ENCODE measurements at regions not wholly inside any gene's neighbourhood (a gene's known extent, or its start where the extent isn't known, plus 50 kb on each side); places are given as distances from the start of the nearest gene placed in this dataset.

DNA sequence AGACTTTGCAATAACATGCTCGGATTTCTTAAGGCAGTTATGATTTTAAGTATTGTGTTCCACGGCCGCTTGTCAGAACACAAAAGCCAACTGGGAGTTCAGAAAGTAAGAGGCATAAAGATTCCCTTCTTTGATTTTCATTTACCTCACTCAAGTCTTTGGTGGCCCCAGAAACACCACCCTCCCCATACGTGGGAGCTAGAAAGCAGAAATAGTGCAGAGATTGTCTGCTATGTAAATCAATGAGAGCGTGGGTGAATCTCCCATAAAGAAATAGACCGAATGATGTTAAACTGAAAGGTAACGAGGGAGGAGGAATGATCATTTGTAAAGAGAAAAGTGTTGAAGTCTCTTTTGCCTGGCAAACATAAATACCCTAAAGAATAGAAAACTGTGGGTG, 322.1 kb upstream of the ETAA1 start:
- H3K4me3 ChIP-seq (ENCODE audit: low read length) = no peak overlapping the region
- H3K27me3 Mint-ChIP-seq (ENCODE audit: low read depth in 2 of 2) = no peaks in the 10 kb centered on the region
- H3K9me3 ChIP-seq (ENCODE audit: control insufficient read depth, insufficient read depth, low read length) = no peaks in the 10 kb centered on the region
- no peaks in the 10 kb centered on the region for H3K36me3 Mint-ChIP-seq
- no peaks in the 10 kb centered on the region for H3K27me3 ChIP-seq (ENCODE audit: control insufficient read depth, insufficient read depth, low read length)
- H3K4me1 ChIP-seq (ENCODE audit: control insufficient read depth, insufficient read depth, low read length) = no peaks in the 10 kb centered on the region
- 85% methylated on average over 6 of the region's 7 CpGs for WGBS (ENCODE audit: insufficient coverage)
- no peaks in the 10 kb centered on the region for H3K36me3 ChIP-seq (ENCODE audit: control insufficient read depth, insufficient read depth, low read length)
- H3K4me1 Mint-ChIP-seq = no peaks in the 10 kb centered on the region
- intact Hi-C loops (cut with micrococcal nuclease) = no loop called here
- TF ChIP-seq, protein P1, sequence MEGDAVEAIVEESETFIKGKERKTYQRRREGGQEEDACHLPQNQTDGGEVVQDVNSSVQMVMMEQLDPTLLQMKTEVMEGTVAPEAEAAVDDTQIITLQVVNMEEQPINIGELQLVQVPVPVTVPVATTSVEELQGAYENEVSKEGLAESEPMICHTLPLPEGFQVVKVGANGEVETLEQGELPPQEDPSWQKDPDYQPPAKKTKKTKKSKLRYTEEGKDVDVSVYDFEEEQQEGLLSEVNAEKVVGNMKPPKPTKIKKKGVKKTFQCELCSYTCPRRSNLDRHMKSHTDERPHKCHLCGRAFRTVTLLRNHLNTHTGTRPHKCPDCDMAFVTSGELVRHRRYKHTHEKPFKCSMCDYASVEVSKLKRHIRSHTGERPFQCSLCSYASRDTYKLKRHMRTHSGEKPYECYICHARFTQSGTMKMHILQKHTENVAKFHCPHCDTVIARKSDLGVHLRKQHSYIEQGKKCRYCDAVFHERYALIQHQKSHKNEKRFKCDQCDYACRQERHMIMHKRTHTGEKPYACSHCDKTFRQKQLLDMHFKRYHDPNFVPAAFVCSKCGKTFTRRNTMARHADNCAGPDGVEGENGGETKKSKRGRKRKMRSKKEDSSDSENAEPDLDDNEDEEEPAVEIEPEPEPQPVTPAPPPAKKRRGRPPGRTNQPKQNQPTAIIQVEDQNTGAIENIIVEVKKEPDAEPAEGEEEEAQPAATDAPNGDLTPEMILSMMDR (IDR thresholded peaks at IDR 0.05) = no peak
- DNase-seq = no peak
- H3K4me3 Mint-ChIP-seq = no peak overlapping the region
- H3K27ac Mint-ChIP-seq = no peak overlapping the region
- ATAC-seq = no peak
- H3K9me3 Mint-ChIP-seq = peaks cover 0 to 13% of the 10 kb centered on the region in 2 donors
- H3K27ac ChIP-seq (ENCODE audit: low read length) = no peak overlapping the region

DNA sequence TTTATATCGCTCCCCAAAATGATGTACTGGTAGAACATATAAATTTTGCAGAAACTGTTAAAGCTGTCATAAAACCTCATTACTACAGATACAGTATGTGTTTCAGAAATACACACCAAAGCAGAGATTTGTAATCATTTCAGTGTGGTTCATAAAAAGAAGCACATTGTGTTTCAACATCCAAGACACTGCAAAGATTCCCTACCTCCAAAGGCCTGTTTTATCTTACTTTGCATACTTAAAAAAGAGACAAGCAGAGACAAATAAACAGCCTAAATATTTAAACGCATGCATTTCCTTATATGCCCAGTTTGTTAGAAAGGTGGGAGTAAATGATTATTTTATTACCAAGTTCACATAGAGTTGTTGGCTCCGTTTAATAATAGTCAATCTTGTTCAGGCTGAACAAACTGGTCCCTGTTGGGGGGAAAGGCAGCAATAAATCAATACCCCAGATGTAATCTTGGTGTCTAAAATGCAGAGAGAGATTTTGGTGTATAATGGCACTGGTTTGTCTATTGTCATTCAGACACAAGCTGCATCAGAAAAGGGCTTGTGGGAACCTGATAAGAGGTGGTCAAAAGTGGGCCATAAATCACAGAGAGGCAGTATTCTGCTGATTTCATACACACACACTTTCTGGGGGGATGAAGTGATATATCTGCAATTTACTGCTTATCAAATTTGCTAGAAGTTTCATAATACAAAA, 321.4 kb upstream of the ETAA1 start:
- DNase-seq = no peak
- Mint-ChIP-seq H3K9me3 (peaks cover 0 to 12% of the 10 kb centered on the region in 2 donors), H3K4me3 (no peak overlapping the region), H3K36me3 (no peaks in the 10 kb centered on the region), H3K27me3 (ENCODE audit: low read depth in 2 of 2) (no peaks in the 10 kb centered on the region), H3K4me1 (no peaks in the 10 kb centered on the region), H3K27ac (no peak overlapping the region)
- no peak overlapping the region for H3K4me3 ChIP-seq (ENCODE audit: low read length)
- no peaks in the 10 kb centered on the region for H3K27me3 ChIP-seq (ENCODE audit: control insufficient read depth, insufficient read depth, low read length)
- H3K36me3 ChIP-seq (ENCODE audit: control insufficient read depth, insufficient read depth, low read length) = no peaks in the 10 kb centered on the region
- TF ChIP-seq, protein P1 (IDR thresholded peaks at IDR 0.05) = no peak
- no peaks in the 10 kb centered on the region for H3K4me1 ChIP-seq (ENCODE audit: control insufficient read depth, insufficient read depth, low read length)
- H3K27ac ChIP-seq (ENCODE audit: low read length) = no peak overlapping the region
- intact Hi-C loops (cut with micrococcal nuclease) = no loop called here
- WGBS (ENCODE audit: insufficient coverage) = 71% methylated on average over 2 of the region's 3 CpGs
- no peaks in the 10 kb centered on the region for H3K9me3 ChIP-seq (ENCODE audit: control insufficient read depth, insufficient read depth, low read length)
- ATAC-seq = no peak

DNA sequence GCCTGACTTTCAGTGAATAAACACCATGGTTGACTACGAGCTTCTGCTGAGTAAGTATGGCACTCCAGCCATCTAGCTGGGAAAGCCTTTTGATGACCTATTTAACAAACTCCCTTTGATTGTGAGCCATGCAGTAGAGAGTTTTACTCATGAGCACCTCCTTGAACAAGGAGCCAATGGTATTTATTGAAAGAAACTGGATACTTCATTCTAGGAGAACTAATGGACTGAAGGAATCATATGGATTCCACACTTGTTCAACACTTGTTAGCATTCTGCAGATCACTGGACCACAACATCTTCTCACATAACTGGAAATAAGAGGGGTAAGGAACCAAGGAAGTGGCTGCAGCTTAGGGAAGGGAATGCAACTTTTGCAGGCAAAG, 320.9 kb upstream of the ETAA1 start:
- Histone ChIP-seq H3K4me1 (ENCODE audit: control insufficient read depth, insufficient read depth, low read length) (no peaks in the 10 kb centered on the region), H3K36me3 (ENCODE audit: control insufficient read depth, insufficient read depth, low read length) (no peaks in the 10 kb centered on the region), H3K9me3 (ENCODE audit: control insufficient read depth, insufficient read depth, low read length) (no peaks in the 10 kb centered on the region), H3K4me3 (ENCODE audit: low read length) (no peak overlapping the region), H3K27me3 (ENCODE audit: control insufficient read depth, insufficient read depth, low read length) (no peaks in the 10 kb centered on the region), H3K27ac (ENCODE audit: low read length) (no peak overlapping the region)
- no peak for DNase-seq
- peaks cover 0 to 14% of the 10 kb centered on the region in 2 donors for H3K9me3 Mint-ChIP-seq
- no peaks in the 10 kb centered on the region for H3K27me3 Mint-ChIP-seq (ENCODE audit: low read depth in 2 of 2)
- WGBS (ENCODE audit: insufficient coverage) = 93% methylated on average over 1 of the region's 1 CpG
- no peak for ATAC-seq
- no peaks in the 10 kb centered on the region for H3K4me1 Mint-ChIP-seq
- TF ChIP-seq, protein P1 (IDR thresholded peaks at IDR 0.05) = no peak
- no peak overlapping the region for H3K4me3 Mint-ChIP-seq
- intact Hi-C loops (cut with micrococcal nuclease) = no loop called here
- H3K27ac Mint-ChIP-seq = no peak overlapping the region
- no peaks in the 10 kb centered on the region for H3K36me3 Mint-ChIP-seq

DNA sequence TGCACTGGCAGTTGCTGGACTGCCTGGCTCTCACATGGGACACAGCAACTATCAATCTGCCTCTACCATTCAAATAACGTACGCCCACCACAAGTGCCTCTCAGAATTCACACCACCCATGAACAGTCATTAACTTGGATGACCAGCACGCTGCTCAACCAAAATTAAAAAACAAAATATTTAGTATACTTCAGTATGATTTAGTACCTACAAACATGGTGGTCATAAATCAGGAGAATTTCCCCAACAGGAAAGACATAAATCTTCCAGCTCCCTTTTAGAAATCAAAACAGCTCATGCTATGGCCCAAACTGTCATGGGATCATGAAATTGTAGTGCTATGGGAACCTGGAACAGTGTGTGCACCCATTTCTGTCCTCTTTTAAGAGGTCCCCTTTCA, 317.4 kb upstream of the ETAA1 start:
- no peak overlapping the region for H3K27ac ChIP-seq (ENCODE audit: low read length)
- Mint-ChIP-seq H3K27ac (no peak overlapping the region), H3K9me3 (peaks cover 0 to 5% of the 10 kb centered on the region in 2 donors), H3K36me3 (no peaks in the 10 kb centered on the region), H3K27me3 (ENCODE audit: low read depth in 2 of 2) (no peaks in the 10 kb centered on the region), H3K4me3 (no peak overlapping the region), H3K4me1 (no peaks in the 10 kb centered on the region)
- no peaks in the 10 kb centered on the region for H3K27me3 ChIP-seq (ENCODE audit: control insufficient read depth, insufficient read depth, low read length)
- no peak overlapping the region for H3K4me3 ChIP-seq (ENCODE audit: low read length)
- TF ChIP-seq, protein P1 (IDR thresholded peaks at IDR 0.05) = no peak
- DNase-seq (no peak), ATAC-seq (no peak)
- H3K36me3 ChIP-seq (ENCODE audit: control insufficient read depth, insufficient read depth, low read length) = no peaks in the 10 kb centered on the region
- 100% methylated on average over 2 of the region's 3 CpGs for WGBS (ENCODE audit: insufficient coverage)
- H3K4me1 ChIP-seq (ENCODE audit: control insufficient read depth, insufficient read depth, low read length) = no peaks in the 10 kb centered on the region
- H3K9me3 ChIP-seq (ENCODE audit: control insufficient read depth, insufficient read depth, low read length) = no peaks in the 10 kb centered on the region
- intact Hi-C loops (cut with micrococcal nuclease) = no loop called here

All from natural killer cell (primary cell).